GM18499 (cell line): ENCODE measurements at regions not wholly inside any gene's neighbourhood (a gene's known extent, or its start where the extent isn't known, plus 50 kb on each side); places are given as distances from the start of the nearest gene placed in this dataset.
"Not testable (repeated sequence)": the region's sequence is repeated elsewhere in the genome, so short reads cannot be mapped to it uniquely, and the experiment has no call there.

ENCODE experiments used
- ATAC-seq: cut with Tn5 transposase; IDR thresholded peaks from one replicate; pipeline ENCODE4 v1.9.1; 2021; ENCODE audit warnings: moderate number of reproducible peaks; ENCODE audit not compliant: insufficient read depth, unreplicated experiment

- ATAC-seq: peak; percentile 95
Measured at GRCh38 chr18:42298759-42299675, 344.0 kb downstream of the PIK3C3 start.

- no peak for ATAC-seq
Measured at GRCh38 chr18:42305869-42306593, 351.0 kb downstream of the PIK3C3 start.

DNA sequence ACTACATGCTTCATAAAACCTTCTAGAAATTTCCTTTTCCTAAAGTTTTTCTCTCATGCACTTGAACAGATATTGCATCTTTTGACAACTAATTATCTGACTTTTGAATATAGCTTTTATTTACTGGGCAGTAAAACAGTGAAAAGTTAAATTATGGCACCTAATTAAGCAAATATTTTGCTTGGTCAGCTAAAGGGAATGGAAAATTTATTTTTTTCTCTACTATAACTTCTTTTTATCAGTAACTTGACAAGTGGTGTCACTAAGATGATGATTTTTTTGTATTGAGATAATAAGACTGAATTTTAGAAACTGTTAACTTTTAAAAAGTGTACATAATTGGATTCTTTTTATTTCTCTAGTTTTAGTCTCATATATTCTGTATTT, 351.6 kb downstream of the PIK3C3 start:
- ATAC-seq: no peak

DNA sequence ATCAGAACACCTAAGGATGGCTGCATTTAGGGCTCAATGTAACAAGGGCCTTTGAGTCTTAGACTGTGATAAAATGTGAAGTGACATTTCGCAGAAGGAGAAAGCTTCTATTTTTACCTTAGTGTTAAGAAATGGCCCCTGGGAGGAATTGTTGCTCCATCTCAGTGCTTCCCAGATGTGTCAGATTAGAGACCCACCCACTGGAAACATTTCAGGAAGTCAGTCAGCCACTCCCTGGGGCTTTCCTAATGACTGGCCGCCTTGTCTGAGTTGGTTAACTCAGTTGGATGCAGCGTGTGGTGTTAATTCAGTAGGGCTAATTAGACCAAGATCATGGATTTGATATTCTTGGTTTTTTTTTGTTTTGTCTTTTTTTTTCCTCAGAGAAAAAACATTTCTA, 355.9 kb downstream of the PIK3C3 start:
- ATAC-seq: no peak

GRCh38 chr18:42326752-42327151, 371.7 kb downstream of the PIK3C3 start:
- no peak for ATAC-seq

DNA sequence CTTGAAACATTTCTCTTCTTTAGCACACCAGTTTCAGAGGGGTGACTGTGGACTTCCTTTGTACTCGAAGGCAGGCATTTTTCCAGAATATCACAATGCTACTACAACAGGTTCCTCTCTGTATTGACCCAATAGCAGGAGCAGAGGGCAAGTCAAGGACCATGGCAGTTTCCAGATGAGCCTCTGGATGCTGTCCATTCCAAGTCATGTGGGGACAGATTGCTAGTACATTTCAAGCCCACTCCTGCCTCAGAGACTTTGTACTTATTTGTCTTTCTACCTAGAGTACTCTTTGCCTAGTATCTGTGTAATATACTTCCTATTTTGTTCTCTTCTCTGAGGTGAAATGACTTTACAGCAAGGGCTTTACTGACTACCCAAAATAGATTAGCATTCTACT, 373.9 kb downstream of the PIK3C3 start:
- no peak for ATAC-seq

- no peak for ATAC-seq
Measured at GRCh38 chr18:42330296-42330695, 375.3 kb downstream of the PIK3C3 start.

DNA sequence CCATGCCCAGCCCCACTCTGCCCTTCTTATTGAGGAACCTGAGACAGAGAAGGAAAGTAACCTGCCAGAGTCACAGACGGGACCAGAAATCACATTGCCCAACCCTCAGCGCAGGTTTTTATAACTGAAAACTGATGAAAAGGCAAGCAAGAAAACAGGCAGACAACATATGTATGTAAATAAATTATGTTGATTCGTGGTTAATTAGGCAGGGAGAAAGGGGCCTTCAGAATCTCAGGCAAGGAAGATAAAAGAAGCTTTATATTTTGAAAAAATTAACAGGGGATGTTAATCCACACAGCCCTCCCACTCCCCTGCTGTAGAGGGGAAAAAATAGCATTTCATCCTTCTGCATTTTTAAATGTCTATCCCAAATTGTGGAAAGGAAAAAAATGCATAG, 378.5 kb downstream of the PIK3C3 start:
- no peak for ATAC-seq

DNA sequence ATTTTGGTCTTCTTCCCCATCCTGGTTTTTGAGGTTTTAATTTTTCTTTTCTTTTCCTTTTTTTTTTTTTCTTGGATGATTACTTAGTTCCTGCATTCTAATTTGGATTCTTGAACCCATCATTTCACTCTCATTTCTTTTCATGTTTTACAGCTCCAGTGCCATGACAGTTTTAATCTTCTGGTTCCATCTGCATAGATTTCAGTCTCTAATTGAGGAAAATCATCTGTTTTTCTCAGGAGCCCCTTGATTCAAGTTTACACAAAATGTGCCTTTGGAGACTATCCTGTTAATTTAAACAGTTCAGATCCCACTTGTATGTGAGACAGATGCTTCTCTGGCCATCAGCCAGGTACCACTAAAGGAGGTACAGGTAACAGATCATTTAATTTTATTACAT, 379.9 kb downstream of the PIK3C3 start:
- no peak for ATAC-seq

DNA sequence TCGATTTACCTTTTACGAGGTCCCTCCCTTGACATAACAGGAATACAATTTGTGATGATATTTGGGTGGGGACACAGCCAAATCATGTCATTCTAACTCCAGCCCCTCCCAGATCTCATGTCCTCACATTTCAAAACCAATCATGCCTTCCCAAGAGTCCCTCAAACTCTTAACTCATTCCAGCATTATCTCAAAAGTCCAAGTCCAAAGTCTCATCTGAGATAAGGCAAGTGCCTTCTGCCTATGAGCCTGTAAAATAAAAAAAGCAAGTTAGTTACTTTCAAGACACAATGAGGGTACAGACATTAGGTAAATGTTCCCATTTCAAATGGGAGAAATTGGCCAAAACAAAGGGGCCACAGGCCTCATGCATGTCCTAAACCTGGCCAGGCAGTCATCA, 381.1 kb downstream of the PIK3C3 start:
- no peak for ATAC-seq

GRCh38 chr18:42337337-42337736, 382.3 kb downstream of the PIK3C3 start:
- not testable (repeated sequence) for ATAC-seq

DNA sequence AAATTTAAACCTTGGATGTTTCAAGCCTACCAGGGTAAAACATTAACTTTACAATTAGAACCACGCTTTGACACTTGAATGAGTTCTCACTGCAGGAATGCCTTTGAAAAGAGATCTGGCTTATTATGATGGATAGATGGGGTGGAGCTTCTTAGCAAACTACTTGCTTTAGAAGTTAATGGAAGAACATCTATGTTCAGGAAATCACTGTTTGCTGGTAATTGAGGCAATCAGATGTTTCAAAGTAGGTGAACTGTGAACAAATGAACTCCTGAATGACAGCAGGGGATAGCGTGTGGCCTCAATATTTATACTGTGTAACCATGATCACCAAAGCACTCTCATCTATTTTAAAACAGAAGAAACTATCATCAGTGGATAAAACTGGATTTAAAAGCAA, 383.6 kb downstream of the PIK3C3 start:
- no peak for ATAC-seq

DNA sequence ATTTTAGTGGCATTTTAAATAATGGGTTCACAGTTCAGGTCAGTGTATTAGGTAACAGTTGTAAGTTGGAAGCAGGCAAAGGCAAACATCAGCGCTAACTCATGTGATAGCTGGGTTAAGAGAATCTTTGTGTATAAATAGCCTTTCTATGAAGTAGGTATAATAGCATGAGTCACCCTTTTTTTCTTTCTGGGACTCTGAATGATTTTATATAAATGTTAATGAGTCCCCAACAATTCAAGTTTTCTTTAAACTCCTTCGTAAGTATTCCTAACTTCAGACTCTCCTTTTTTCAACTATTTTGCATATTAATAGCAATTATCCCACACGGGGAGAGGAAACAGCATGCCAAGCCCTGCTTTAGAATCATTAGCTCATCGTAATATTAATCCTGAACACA, 384.3 kb downstream of the PIK3C3 start:
- ATAC-seq: no peak

DNA sequence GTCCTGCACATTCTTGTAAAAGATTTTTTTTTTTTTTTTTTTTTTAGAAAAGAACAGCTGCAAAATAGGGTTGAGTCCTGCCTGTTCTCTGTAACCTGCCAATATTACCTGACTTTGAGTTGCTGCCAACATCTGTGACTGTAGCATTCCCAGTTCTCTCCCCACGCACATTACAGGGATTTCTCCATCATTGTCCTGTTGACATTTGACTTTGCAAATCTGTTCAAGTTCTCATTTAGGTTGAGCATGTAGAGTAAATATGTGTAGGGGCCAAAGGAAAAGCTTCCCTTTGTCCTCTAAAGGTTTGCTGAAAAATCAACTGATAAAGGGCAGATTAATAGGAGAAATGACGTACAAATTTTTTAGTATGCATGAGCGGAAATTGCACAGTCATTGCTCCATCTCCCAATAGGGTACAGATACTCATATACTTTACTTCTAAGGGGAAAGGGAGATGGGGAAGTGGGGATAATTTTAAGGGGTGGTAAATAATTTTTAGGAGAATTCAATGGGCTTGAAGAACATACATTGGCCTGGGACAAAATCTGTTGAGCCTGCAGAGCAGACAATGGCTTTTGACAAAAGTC, 385.5 kb downstream of the PIK3C3 start:
- no peak for ATAC-seq

GRCh38 chr18:42341423-42341822, 386.4 kb downstream of the PIK3C3 start:
- no peak for ATAC-seq

GRCh38 chr18:42348722-42349121, 393.7 kb downstream of the PIK3C3 start:
- ATAC-seq: no peak

- no peak for ATAC-seq
Measured at GRCh38 chr18:42351455-42351854, 396.4 kb downstream of the PIK3C3 start.

- ATAC-seq: no peak
Measured at GRCh38 chr18:42360716-42361115, 405.7 kb downstream of the PIK3C3 start.

DNA sequence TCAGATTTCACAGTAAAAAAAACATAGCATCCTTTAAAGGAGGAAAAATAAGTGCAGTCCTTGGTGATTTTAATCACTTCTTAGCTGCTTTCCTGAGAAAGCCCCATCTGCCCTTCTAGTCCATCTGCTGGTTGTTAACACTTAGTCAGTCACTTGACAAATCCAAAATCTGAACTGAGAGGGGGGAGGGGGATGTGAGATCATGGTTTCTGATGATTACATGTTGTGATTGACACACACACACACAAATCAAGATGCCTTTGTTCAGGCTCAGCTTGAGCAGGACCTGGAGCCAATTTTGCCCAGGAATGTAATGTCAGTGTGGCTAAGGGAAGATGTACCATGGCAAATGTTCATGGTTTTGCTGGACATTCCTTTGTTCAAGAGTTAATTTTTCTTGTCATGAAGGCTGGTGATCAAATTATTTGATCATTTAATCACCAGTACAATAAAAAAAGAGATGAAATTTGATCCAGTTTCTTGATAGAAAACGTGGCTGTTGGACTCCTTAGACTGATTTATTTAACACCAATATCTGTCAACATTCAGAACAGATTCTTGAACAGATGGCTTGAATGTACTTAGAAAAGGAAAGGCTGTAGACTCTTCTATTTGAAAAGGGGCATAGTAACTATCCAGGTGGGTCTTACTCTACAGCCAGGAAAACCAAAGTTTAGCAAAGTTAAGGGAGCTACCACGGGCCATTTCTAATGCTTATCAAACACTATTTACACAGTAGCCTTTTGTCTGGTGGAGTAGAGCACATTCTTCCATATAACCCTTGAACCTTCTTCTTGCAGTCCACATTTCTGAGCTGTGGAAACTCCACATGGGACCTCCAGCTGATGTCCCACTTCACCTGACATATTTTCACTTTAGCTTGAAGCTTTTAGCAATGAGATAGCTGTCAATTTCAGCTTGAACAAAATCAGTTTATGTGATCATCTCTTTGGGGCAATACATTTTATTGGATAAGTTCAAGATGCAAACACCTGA, 408.7 kb downstream of the PIK3C3 start:
- ATAC-seq: no peak

- no peak for ATAC-seq
Measured at GRCh38 chr18:42364766-42365165, 409.7 kb downstream of the PIK3C3 start.
